BE2C (cell line): ENCODE measurements at regions not wholly inside any gene's neighbourhood (a gene's known extent, or its start where the extent isn't known, plus 50 kb on each side); places are given as distances from the start of the nearest gene placed in this dataset.

Experiments used
- DNase-seq: peaks from one replicate; pipeline ENCODE4 v3.0.0-alpha.2; 2020
- H3K27me3 ChIP-seq: fragments of 250-450 bp; sonication (Bioruptor Pico); 2 replicates; pipeline ENCODE4 v1.5.1; 2020; ENCODE audit warnings: mild to moderate bottlenecking
- H3K36me3 ChIP-seq: fragments of 250-450 bp; sonication (Bioruptor Pico); 2 replicates; pipeline ENCODE4 v1.5.1; 2020; ENCODE audit warnings: mild to moderate bottlenecking
- H3K4me1 ChIP-seq: fragments of 250-450 bp; sonication (Bioruptor Pico); 2 replicates; pipeline ENCODE4 v1.5.1; 2020
- H3K4me3 ChIP-seq: 2 replicates; pipeline ENCODE4 v1.5.1; 2011; ENCODE audit warnings: low read depth, low read length
- H3K9me3 ChIP-seq: fragments of 250-450 bp; sonication (Bioruptor Pico); 2 replicates; pipeline ENCODE4 v1.5.1; 2020
- CTCF ChIP-seq: IDR thresholded peaks from 2 replicates; pipeline ENCODE4 v1.5.1; 2012; ENCODE audit warnings: mild to moderate bottlenecking, low read depth, low read length

- TF ChIP-seq CTCF: no peak
- Histone ChIP-seq H3K36me3 (no peaks in the 10 kb centered on the region), H3K9me3 (no peaks in the 10 kb centered on the region), H3K4me1 (no peaks in the 10 kb centered on the region), H3K27me3 (no peaks in the 10 kb centered on the region), H3K4me3 (no peak overlapping the region)
- DNase-seq: no peak
Observed at GRCh38 chr1:103365860-103366569, 159.5 kb upstream of the RNPC3 start.

GRCh38 chr1:103363008-103363365, 162.5 kb upstream of the RNPC3 start:
- no peak for DNase-seq
- Histone ChIP-seq H3K4me3 (no peak overlapping the region), H3K27me3 (no peaks in the 10 kb centered on the region), H3K9me3 (no peaks in the 10 kb centered on the region), H3K36me3 (no peaks in the 10 kb centered on the region), H3K4me1 (no peaks in the 10 kb centered on the region)
- no peak for TF ChIP-seq CTCF

GRCh38 chr1:103362348-103363007, 163.0 kb upstream of the RNPC3 start:
- DNase-seq: no peak
- H3K27me3 ChIP-seq: no peaks in the 10 kb centered on the region
- H3K4me3 ChIP-seq: no peak overlapping the region
- no peak for TF ChIP-seq CTCF
- no peaks in the 10 kb centered on the region for H3K4me1 ChIP-seq
- no peaks in the 10 kb centered on the region for H3K9me3 ChIP-seq
- H3K36me3 ChIP-seq: no peaks in the 10 kb centered on the region

- H3K4me3 ChIP-seq: no peak overlapping the region
- H3K36me3 ChIP-seq: no peaks in the 10 kb centered on the region
- no peak for TF ChIP-seq CTCF
- no peaks in the 10 kb centered on the region for H3K27me3 ChIP-seq
- H3K9me3 ChIP-seq: no peaks in the 10 kb centered on the region
- DNase-seq: no peak
- H3K4me1 ChIP-seq: no peaks in the 10 kb centered on the region
Observed at GRCh38 chr1:103353391-103353790, 172.1 kb upstream of the RNPC3 start.

GRCh38 chr1:103348136-103348535, 177.4 kb upstream of the RNPC3 start:
- no peak for DNase-seq
- Histone ChIP-seq H3K4me1 (no peaks in the 10 kb centered on the region), H3K27me3 (no peaks in the 10 kb centered on the region), H3K9me3 (no peaks in the 10 kb centered on the region), H3K36me3 (no peaks in the 10 kb centered on the region), H3K4me3 (no peak overlapping the region)
- no peak for TF ChIP-seq CTCF

- no peaks in the 10 kb centered on the region for H3K4me1 ChIP-seq
- no peak for TF ChIP-seq CTCF
- H3K36me3 ChIP-seq: no peaks in the 10 kb centered on the region
- H3K27me3 ChIP-seq: no peaks in the 10 kb centered on the region
- no peak for DNase-seq
- no peaks in the 10 kb centered on the region for H3K9me3 ChIP-seq
- no peak overlapping the region for H3K4me3 ChIP-seq
Observed at GRCh38 chr1:103344930-103345329, 180.6 kb upstream of the RNPC3 start.
